Mammary epithelial cell (primary cell): ENCODE measurements at regions not wholly inside any gene's neighbourhood (a gene's known extent, or its start where the extent isn't known, plus 50 kb on each side); places are given as distances from the start of the nearest gene placed in this dataset.

Experiments
- EZH2 ChIP-seq: IDR thresholded peaks from 2 replicates; pipeline ENCODE4 v1.6.1; 2012; ENCODE audit warnings: low read length, inconsistent platforms, borderline replicate concordance
- TF ChIP-seq, protein P1 (sequence below), 2 donors: IDR thresholded peaks in 1 of 2; conservative IDR thresholded peaks in 1 of 2; 2 replicates each; pipeline ENCODE4 v1.5.1; 2011 to 2012; ENCODE audit warnings: inconsistent platforms in 2 of 2, low read length in 2 of 2, mild to moderate bottlenecking in 2 of 2, control low read depth in 1 of 2, low read depth in 1 of 2; ENCODE audit not compliant: insufficient read depth in 1 of 2; ENCODE audit errors: extremely low read depth in 1 of 2

DNA sequence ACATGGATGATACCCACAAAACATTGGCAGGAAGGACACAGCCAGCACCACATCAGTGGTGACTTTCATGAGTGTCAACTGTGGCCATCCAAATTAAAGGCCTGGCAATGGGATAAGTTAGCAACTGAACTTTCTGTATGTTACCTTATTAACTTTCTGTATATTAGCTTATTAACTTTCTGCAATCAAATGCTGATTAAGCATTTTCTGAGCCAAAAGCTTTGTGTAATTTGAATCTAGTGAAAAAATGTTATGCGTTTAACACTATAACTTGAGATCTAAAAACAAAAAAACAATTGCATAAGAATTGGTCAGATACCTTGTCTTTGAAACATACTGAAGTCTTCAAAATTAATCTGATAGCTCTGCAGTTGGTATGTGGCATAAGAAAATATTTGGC is 159.3 kb downstream of the ZNF33B start:
- TF ChIP-seq, protein P1, sequence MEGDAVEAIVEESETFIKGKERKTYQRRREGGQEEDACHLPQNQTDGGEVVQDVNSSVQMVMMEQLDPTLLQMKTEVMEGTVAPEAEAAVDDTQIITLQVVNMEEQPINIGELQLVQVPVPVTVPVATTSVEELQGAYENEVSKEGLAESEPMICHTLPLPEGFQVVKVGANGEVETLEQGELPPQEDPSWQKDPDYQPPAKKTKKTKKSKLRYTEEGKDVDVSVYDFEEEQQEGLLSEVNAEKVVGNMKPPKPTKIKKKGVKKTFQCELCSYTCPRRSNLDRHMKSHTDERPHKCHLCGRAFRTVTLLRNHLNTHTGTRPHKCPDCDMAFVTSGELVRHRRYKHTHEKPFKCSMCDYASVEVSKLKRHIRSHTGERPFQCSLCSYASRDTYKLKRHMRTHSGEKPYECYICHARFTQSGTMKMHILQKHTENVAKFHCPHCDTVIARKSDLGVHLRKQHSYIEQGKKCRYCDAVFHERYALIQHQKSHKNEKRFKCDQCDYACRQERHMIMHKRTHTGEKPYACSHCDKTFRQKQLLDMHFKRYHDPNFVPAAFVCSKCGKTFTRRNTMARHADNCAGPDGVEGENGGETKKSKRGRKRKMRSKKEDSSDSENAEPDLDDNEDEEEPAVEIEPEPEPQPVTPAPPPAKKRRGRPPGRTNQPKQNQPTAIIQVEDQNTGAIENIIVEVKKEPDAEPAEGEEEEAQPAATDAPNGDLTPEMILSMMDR (conservative IDR thresholded peaks at IDR 0.05 in 1 of 2, IDR thresholded peaks at IDR 0.05 in 1 of 2; ENCODE audit: extremely low read depth in 1 of 2, insufficient read depth in 1 of 2, low read depth in 1 of 2, low read length in 2 of 2), result no peak
- TF ChIP-seq EZH2, result no peak
